ENCODE measurements at regions not wholly inside any gene's neighbourhood (a gene's known extent, or its start where the extent isn't known, plus 50 kb on each side); places are given as distances from the start of the nearest gene placed in this dataset.
A peak's percentile ranks its signal among the peaks of the same experiment; 100 is the strongest.
"Not testable (repeated sequence)": the region's sequence is repeated elsewhere in the genome, so short reads cannot be mapped to it uniquely, and the experiment has no call there.

- H3K36me3 ChIP-seq (ENCODE audit: control insufficient read depth, insufficient read depth, low read length): no peaks in the 10 kb centered on the region
- peaks cover 0 to 12% of the 10 kb centered on the region in 2 experiments; a peak in 3 of 5 replicates for H3K27me3 ChIP-seq (ENCODE audit: control insufficient read depth in 2 of 2, insufficient read depth in 2 of 2, low read length in 2 of 2)
- BruUV-seq (replicated peaks): no TSS peak
- intact Hi-C loops (cut with micrococcal nuclease): no loop called here
- H3K4me1 ChIP-seq (replicated peaks in 1 of 2; ENCODE audit: control insufficient read depth in 2 of 2, insufficient read depth in 2 of 2, low read length in 2 of 2): peaks cover 0 to 21% of the 10 kb centered on the region in 2 experiments; a peak in 2 of 5 replicates
- H3K4me2 ChIP-seq (ENCODE audit: insufficient read depth, low read length): no peak overlapping the region
- no peak for FAIRE-seq
- 0 out of 6 replicates have a peak, but pooled peaks of 1 of the 3 experiments have one; percentile 5 for TF ChIP-seq CTCF (IDR thresholded peaks at IDR 0.05 in 2 of 3, conservative IDR thresholded peaks at IDR 0.05 in 1 of 3; ENCODE audit: insufficient read depth in 2 of 3, low read depth in 1 of 3, low read length in 3 of 3)
- TF ChIP-seq MAFG (tag; conservative IDR thresholded peaks at IDR 0.05): no peak
- no peak for TF ChIP-seq SAFB2 (IDR thresholded peaks at IDR 0.05; ENCODE audit: borderline replicate concordance, low read depth, low read length, severe bottlenecking)
- no peak for TF ChIP-seq GTF2E2 (tag; IDR thresholded peaks at IDR 0.05)
- in situ Hi-C loops (cut with MboI): no loop called here
- no peak overlapping the region for H3K9ac ChIP-seq (ENCODE audit: insufficient read depth in 1 of 2, low read depth in 2 of 2, low read length in 2 of 2)
- 33% methylated on average over 17 of the region's 35 CpGs for WGBS (ENCODE audit: insufficient coverage, low coverage, missing lambda C conversion rate)
- peak; percentile 54; the same call in 2 of the 3 replicates for ATAC-seq
- no peak overlapping the region for H2AFZ ChIP-seq (ENCODE audit: low read depth, low read length)
- no peaks in the 10 kb centered on the region for H3K79me2 ChIP-seq (ENCODE audit: control insufficient read depth, insufficient read depth, low read length)
- H3K4me3 ChIP-seq: no peak overlapping the region
- no peak overlapping the region for H3K27ac ChIP-seq (ENCODE audit: extremely low read depth, low read depth, low read length)
- H4K20me1 ChIP-seq (replicated peaks; ENCODE audit: control insufficient read depth, insufficient read depth, low read length): no peaks in the 10 kb centered on the region
- H3K9me3 ChIP-seq (replicated peaks; ENCODE audit: control insufficient read depth, insufficient read depth, low read depth, low read length): no peaks in the 10 kb centered on the region
- ChIA-PET POLR2A (no interaction called here), CTCF (ENCODE audit: low intra/inter-chr PET ratio) (no interaction called here)
- H3K9me1 ChIP-seq (ENCODE audit: control insufficient read depth, insufficient read depth, low read length): no peaks in the 10 kb centered on the region
- no peak for DNase-seq (ENCODE audit: extremely low read depth in 1 of 4, low spot score in 3 of 4)
These were observed 156.9 kb downstream of the LAT start for GRCh38 chr16:29141586-29142324.

- Histone ChIP-seq H3K4me1 (replicated peaks in 1 of 2; ENCODE audit: control insufficient read depth in 2 of 2, insufficient read depth in 2 of 2, low read length in 2 of 2) (peaks cover 0 to 21% of the 10 kb centered on the region in 2 experiments; a peak in 2 of 5 replicates), H3K27me3 (ENCODE audit: control insufficient read depth in 2 of 2, insufficient read depth in 2 of 2, low read length in 2 of 2) (peaks cover 0 to 12% of the 10 kb centered on the region in 2 experiments; a peak in 3 of 5 replicates)
- in situ Hi-C loops (cut with MboI); H2AFZ ChIP-seq (ENCODE audit: low read depth, low read length); H3K4me2 ChIP-seq (ENCODE audit: insufficient read depth, low read length); H3K9ac ChIP-seq (ENCODE audit: insufficient read depth in 1 of 2, low read depth in 2 of 2, low read length in 2 of 2); intact Hi-C loops (cut with micrococcal nuclease); H4K20me1 ChIP-seq (replicated peaks; ENCODE audit: control insufficient read depth, insufficient read depth, low read length); DNase-seq (ENCODE audit: extremely low read depth in 1 of 4, low spot score in 3 of 4); H3K9me1 ChIP-seq (ENCODE audit: control insufficient read depth, insufficient read depth, low read length); H3K27ac ChIP-seq (ENCODE audit: extremely low read depth, low read depth, low read length); BruUV-seq (replicated peaks); POLR2A ChIA-PET; ATAC-seq; H3K9me3 ChIP-seq (replicated peaks; ENCODE audit: control insufficient read depth, insufficient read depth, low read depth, low read length); H3K36me3 ChIP-seq (ENCODE audit: control insufficient read depth, insufficient read depth, low read length); H3K4me3 ChIP-seq; CTCF ChIA-PET (ENCODE audit: low intra/inter-chr PET ratio); FAIRE-seq; H3K79me2 ChIP-seq (ENCODE audit: control insufficient read depth, insufficient read depth, low read length): not testable (repeated sequence)
- WGBS (ENCODE audit: insufficient coverage, low coverage, missing lambda C conversion rate): 35% methylated on average over 9 of the region's 12 CpGs
These were observed 156.3 kb downstream of the LAT start for GRCh38 chr16:29141121-29141520.

All from K562 (cell line).